ENCODE measurements at regions not wholly inside any gene's neighbourhood (a gene's known extent, or its start where the extent isn't known, plus 50 kb on each side); places are given as distances from the start of the nearest gene placed in this dataset.
"Not testable (repeated sequence)": the region's sequence is repeated elsewhere in the genome, so short reads cannot be mapped to it uniquely, and the experiment has no call there.

GRCh38 chr2:129827311-129828090 lies 152.0 kb upstream of the RAB6C start:
- no peak for DNase-seq

- no peak for DNase-seq
Measured at GRCh38 chr2:129828792-129829191, 150.7 kb upstream of the RAB6C start.

- DNase-seq: no peak
Measured at GRCh38 chr2:129829588-129829987, 149.9 kb upstream of the RAB6C start.

GRCh38 chr2:129831018-129831417 lies 148.4 kb upstream of the RAB6C start:
- DNase-seq: no peak

GRCh38 chr2:129833465-129833864 lies 146.0 kb upstream of the RAB6C start:
- not testable (repeated sequence) for DNase-seq

GRCh38 chr2:129847043-129847442 lies 132.4 kb upstream of the RAB6C start:
- no peak for DNase-seq

GRCh38 chr2:129849559-129850160 lies 129.8 kb upstream of the RAB6C start:
- peak; percentile 66 for DNase-seq

GRCh38 chr2:129857200-129857599 lies 122.3 kb upstream of the RAB6C start:
- DNase-seq: no peak

GRCh38 chr2:129859175-129859574 lies 120.3 kb upstream of the RAB6C start:
- DNase-seq: no peak

GRCh38 chr2:129860088-129860487 lies 119.4 kb upstream of the RAB6C start:
- DNase-seq: no peak

- no peak for DNase-seq
Measured at GRCh38 chr2:129861666-129862288, 117.7 kb upstream of the RAB6C start.

- DNase-seq: no peak
Measured at GRCh38 chr2:129862668-129863067, 116.8 kb upstream of the RAB6C start.

GRCh38 chr2:129863350-129863749 lies 116.1 kb upstream of the RAB6C start:
- no peak for DNase-seq

GRCh38 chr2:129864719-129865118 lies 114.7 kb upstream of the RAB6C start:
- no peak for DNase-seq

- no peak for DNase-seq
Measured at GRCh38 chr2:129865976-129866375, 113.5 kb upstream of the RAB6C start.

- no peak for DNase-seq
Measured at GRCh38 chr2:129866391-129866790, 113.1 kb upstream of the RAB6C start.

GRCh38 chr2:129868151-129868550 lies 111.3 kb upstream of the RAB6C start:
- DNase-seq: no peak

- no peak for DNase-seq
Measured at GRCh38 chr2:129870685-129871241, 108.7 kb upstream of the RAB6C start.

- DNase-seq: no peak
Measured at GRCh38 chr2:129872446-129872845, 107.0 kb upstream of the RAB6C start.

- no peak for DNase-seq
Measured at GRCh38 chr2:129876541-129876940, 102.9 kb upstream of the RAB6C start.

- DNase-seq: peak; percentile 90
Measured at GRCh38 chr2:129877289-129877741, 102.2 kb upstream of the RAB6C start.

- DNase-seq: no peak
Measured at GRCh38 chr2:129877795-129878775, 101.4 kb upstream of the RAB6C start.
